Neural crest cell (in vitro differentiated cells): ENCODE measurements at regions not wholly inside any gene's neighbourhood (a gene's known extent, or its start where the extent isn't known, plus 50 kb on each side); places are given as distances from the start of the nearest gene placed in this dataset.

Experiments used
- DNase-seq: peaks from one replicate; pipeline ENCODE4 v3.0.0; 2021; ENCODE audit warnings: low read depth, mixed read lengths, low spot score
- H3K27ac Mint-ChIP-seq: one replicate; pipeline ENCODE4 v1.8.0; 2021; ENCODE audit warnings: mild to moderate bottlenecking, mixed read lengths; ENCODE audit not compliant: unreplicated experiment
- H3K27me3 Mint-ChIP-seq: 2 replicates; pipeline ENCODE4 v1.8.0; 2021; ENCODE audit warnings: low read depth, mild to moderate bottlenecking, mixed read lengths
- H3K36me3 Mint-ChIP-seq: 2 replicates; pipeline ENCODE4 v1.8.0; 2021; ENCODE audit warnings: low read depth, mild to moderate bottlenecking, mixed read lengths
- H3K4me1 Mint-ChIP-seq: 2 replicates; pipeline ENCODE4 v1.8.0; 2021; ENCODE audit warnings: mixed read lengths
- H3K4me3 Mint-ChIP-seq: one replicate; pipeline ENCODE4 v1.8.0; 2021; ENCODE audit warnings: mild to moderate bottlenecking, mixed read lengths
- H3K9me3 Mint-ChIP-seq: 2 replicates; pipeline ENCODE4 v1.8.0; 2021; ENCODE audit warnings: mixed read lengths
- TF ChIP-seq, protein P1 (sequence below): fragments of 200-600 bp; sonication (generic); conservative IDR thresholded peaks from 2 replicates; pipeline ENCODE4 v1.5.0; 2021; ENCODE audit warnings: antibody characterized with exemption, mild to moderate bottlenecking

DNA sequence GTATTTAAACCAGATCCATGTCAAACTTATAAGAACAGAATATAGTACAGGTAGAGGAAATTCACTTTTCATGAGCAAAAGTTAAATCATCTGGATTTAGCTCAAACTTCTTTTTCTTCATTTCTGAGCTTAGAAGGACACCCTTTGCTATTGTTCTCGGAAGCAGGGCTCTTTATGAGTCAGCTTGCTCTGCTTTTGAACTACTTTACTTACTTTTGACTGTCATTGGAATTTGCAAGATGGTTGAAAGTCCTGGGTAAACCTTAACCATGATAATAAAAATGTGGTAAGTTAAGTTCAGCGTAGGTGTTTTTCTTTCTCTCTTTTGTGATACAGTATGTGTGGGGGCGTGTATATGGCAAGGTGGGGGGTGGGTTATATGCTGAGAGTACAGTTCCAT is 312.7 kb upstream of the DPH6 start:
- Mint-ChIP-seq H3K36me3 (no peaks in the 10 kb centered on the region), H3K4me1 (no peaks in the 10 kb centered on the region), H3K27me3 (no peaks in the 10 kb centered on the region), H3K9me3 (no peaks in the 10 kb centered on the region), H3K4me3 (no peak overlapping the region), H3K27ac (no peak overlapping the region)
- TF ChIP-seq, protein P1, sequence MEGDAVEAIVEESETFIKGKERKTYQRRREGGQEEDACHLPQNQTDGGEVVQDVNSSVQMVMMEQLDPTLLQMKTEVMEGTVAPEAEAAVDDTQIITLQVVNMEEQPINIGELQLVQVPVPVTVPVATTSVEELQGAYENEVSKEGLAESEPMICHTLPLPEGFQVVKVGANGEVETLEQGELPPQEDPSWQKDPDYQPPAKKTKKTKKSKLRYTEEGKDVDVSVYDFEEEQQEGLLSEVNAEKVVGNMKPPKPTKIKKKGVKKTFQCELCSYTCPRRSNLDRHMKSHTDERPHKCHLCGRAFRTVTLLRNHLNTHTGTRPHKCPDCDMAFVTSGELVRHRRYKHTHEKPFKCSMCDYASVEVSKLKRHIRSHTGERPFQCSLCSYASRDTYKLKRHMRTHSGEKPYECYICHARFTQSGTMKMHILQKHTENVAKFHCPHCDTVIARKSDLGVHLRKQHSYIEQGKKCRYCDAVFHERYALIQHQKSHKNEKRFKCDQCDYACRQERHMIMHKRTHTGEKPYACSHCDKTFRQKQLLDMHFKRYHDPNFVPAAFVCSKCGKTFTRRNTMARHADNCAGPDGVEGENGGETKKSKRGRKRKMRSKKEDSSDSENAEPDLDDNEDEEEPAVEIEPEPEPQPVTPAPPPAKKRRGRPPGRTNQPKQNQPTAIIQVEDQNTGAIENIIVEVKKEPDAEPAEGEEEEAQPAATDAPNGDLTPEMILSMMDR: no peak
- DNase-seq: no peak

DNA sequence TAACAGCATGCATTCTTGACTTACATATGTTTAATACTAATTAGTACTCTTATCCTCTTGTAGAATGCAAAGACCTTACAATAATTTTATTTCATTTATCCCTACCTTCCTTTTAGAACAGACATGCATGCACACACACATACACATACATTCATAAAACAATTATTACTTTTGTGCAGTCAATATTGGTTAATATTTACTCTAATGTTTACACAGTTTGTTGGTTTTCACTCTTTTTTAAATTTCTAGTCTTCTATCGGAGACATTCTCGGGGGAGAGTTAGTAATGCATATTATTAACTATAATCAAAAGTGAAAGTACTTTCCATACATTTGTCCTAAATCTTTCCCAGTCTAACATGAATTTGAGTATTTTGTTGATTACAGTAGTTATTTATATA is 317.7 kb upstream of the DPH6 start:
- Mint-ChIP-seq H3K27ac (no peak overlapping the region), H3K36me3 (no peaks in the 10 kb centered on the region), H3K4me1 (no peaks in the 10 kb centered on the region), H3K9me3 (no peaks in the 10 kb centered on the region), H3K4me3 (no peak overlapping the region), H3K27me3 (no peaks in the 10 kb centered on the region)
- TF ChIP-seq, protein P1: no peak
- no peak for DNase-seq

DNA sequence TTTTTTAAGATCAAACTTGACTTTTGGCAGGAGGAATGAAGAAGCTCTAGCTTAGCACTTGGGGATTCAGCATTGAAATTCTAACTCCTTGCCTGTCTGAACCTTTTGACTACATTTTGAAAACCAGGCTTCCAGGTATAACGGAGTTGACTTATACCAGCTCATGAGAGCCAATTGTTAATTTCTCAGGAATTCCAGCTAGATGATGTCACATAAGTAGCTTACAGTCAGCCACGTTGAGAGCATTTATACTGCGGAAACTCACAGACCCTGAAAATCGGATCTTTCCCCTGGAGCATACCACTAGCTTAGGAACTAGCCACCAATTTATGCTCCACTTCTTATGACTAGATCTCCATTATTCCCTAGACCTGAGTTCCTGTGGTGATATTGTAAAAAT is 321.4 kb upstream of the DPH6 start:
- Mint-ChIP-seq H3K27me3 (no peaks in the 10 kb centered on the region), H3K27ac (no peak overlapping the region)

DNA sequence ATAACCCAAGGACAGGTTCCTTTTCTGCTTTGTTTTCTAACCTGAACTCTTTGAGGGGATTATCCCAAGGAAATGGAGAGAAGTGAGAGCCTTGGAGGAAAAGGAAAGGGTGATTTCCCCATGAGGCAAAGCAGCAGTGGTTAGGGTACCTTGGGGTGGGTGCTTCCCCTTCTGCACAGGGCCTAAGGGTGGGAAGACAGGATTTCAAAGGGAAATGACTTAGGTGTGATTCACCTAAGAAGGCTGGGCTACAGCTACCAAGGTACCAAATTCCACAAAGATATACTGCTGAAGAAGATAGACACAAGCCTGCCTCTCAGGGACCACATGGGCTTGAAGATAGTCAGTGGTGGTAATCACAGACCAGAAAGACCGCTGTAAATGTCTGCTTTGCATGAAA is 325.3 kb upstream of the DPH6 start:
- no peak overlapping the region for H3K4me3 Mint-ChIP-seq
- no peaks in the 10 kb centered on the region for H3K36me3 Mint-ChIP-seq
- no peak for DNase-seq
- no peak overlapping the region for H3K27ac Mint-ChIP-seq
- TF ChIP-seq, protein P1: no peak
- no peaks in the 10 kb centered on the region for H3K27me3 Mint-ChIP-seq
- no peaks in the 10 kb centered on the region for H3K9me3 Mint-ChIP-seq
- no peaks in the 10 kb centered on the region for H3K4me1 Mint-ChIP-seq

More for the DNA sequence above, 321.4 kb upstream of the DPH6 start:
- Mint-ChIP-seq H3K4me1 (no peaks in the 10 kb centered on the region), H3K9me3 (no peaks in the 10 kb centered on the region), H3K4me3 (no peak overlapping the region), H3K36me3 (no peaks in the 10 kb centered on the region)
- TF ChIP-seq, protein P1: no peak
- DNase-seq: no peak

DNA sequence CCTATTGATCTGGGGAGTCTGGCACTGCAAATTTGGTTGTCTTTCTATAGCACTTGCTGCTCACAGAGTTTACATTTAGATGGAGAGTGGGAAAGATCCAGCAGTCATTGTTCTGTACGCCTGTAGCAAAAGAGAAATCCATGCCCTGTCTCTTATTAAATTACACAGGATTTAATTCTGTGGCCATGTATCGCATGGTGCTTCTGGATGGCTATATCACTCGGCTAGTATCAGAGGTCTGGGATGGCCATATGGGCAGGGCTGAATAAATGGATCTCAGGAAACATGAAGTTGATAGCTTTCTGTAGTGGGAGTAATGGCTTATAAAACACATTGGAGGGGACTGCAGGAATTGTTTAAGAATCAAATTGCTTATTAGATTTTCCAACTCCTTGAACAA is 325.8 kb upstream of the DPH6 start:
- DNase-seq: no peak
- H3K4me1 Mint-ChIP-seq: no peaks in the 10 kb centered on the region
- H3K4me3 Mint-ChIP-seq: no peak overlapping the region
- no peaks in the 10 kb centered on the region for H3K36me3 Mint-ChIP-seq
- no peak overlapping the region for H3K27ac Mint-ChIP-seq
- no peaks in the 10 kb centered on the region for H3K9me3 Mint-ChIP-seq
- no peaks in the 10 kb centered on the region for H3K27me3 Mint-ChIP-seq
- TF ChIP-seq, protein P1: no peak

DNA sequence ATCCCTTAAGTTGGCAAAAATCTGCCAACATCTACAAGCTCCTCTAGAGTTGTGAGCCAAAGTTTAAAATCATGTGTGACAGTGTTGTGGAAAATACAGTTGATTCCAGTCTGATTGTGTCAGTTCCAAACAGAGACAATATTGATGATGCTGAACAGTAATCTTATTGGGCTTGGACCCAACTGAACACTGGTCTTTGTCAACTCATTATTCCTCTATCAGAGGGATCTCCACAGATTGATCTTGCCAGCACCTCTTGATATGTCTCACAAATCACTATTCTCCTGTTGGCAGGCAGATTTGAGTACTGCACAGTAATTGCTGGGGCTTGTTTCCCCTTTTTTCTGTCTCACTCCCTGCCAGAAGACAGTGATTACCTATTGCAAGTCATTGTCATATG is 326.6 kb upstream of the DPH6 start:
- Mint-ChIP-seq H3K4me3 (no peak overlapping the region), H3K36me3 (no peaks in the 10 kb centered on the region), H3K9me3 (no peaks in the 10 kb centered on the region), H3K4me1 (no peaks in the 10 kb centered on the region), H3K27me3 (no peaks in the 10 kb centered on the region), H3K27ac (no peak overlapping the region)
- TF ChIP-seq, protein P1: no peak
- no peak for DNase-seq
